ENCODE measurements at regions not wholly inside any gene's neighbourhood (a gene's known extent, or its start where the extent isn't known, plus 50 kb on each side); places are given as distances from the start of the nearest gene placed in this dataset.

- Histone ChIP-seq H3K36me3 (ENCODE audit: low read depth, missing control alignments) (no peaks in the 10 kb centered on the region), H3K4me1 (no peaks in the 10 kb centered on the region), H3K27me3 (no peaks in the 10 kb centered on the region), H3K9me3 (no peaks in the 10 kb centered on the region), H3K4me3 (no peak overlapping the region), H3K27ac (no peak overlapping the region)
- no peak for DNase-seq
- TF ChIP-seq, protein P1, sequence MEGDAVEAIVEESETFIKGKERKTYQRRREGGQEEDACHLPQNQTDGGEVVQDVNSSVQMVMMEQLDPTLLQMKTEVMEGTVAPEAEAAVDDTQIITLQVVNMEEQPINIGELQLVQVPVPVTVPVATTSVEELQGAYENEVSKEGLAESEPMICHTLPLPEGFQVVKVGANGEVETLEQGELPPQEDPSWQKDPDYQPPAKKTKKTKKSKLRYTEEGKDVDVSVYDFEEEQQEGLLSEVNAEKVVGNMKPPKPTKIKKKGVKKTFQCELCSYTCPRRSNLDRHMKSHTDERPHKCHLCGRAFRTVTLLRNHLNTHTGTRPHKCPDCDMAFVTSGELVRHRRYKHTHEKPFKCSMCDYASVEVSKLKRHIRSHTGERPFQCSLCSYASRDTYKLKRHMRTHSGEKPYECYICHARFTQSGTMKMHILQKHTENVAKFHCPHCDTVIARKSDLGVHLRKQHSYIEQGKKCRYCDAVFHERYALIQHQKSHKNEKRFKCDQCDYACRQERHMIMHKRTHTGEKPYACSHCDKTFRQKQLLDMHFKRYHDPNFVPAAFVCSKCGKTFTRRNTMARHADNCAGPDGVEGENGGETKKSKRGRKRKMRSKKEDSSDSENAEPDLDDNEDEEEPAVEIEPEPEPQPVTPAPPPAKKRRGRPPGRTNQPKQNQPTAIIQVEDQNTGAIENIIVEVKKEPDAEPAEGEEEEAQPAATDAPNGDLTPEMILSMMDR (IDR thresholded peaks at IDR 0.05), result no peak
- no peak for TF ChIP-seq POLR2A (IDR thresholded peaks at IDR 0.05)
- intact Hi-C loops (cut with DNase I; ENCODE audit: low total_unique reads), result no loop called here
- WGBS, 2 donors, result 72 to 76% methylated on average over 7 of the region's 7 CpGs
Observed at GRCh38 chr3:135576751-135577150, 388.8 kb upstream of the PPP2R3A start.

DNA sequence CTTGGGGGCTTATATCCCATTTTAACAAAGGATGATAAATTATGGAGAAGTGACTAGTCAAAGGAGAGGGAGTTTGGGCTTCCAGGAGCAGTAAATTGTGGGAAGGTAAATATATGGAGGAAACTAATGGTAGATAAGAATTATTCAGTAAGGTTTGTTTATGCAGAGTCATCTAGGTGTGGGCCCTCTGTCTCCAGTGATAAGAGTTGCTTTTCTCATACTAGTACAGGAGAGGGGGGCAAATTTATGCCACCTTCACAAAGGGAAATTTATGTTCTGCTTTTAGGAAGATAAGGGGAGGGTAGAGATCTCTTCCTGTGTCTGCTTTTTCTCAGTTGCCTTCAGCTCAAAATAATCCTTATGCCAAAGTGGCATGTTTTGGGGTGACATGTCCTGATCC, 383.7 kb upstream of the PPP2R3A start:
- Histone ChIP-seq H3K4me1 (no peaks in the 10 kb centered on the region), H3K4me3 (no peak overlapping the region), H3K36me3 (ENCODE audit: low read depth, missing control alignments) (no peaks in the 10 kb centered on the region), H3K27me3 (no peaks in the 10 kb centered on the region), H3K27ac (no peak overlapping the region), H3K9me3 (no peaks in the 10 kb centered on the region)
- DNase-seq, result no peak
- TF ChIP-seq POLR2A (IDR thresholded peaks at IDR 0.05), result no peak
- TF ChIP-seq, protein P1 (IDR thresholded peaks at IDR 0.05), result no peak
- intact Hi-C loops (cut with DNase I; ENCODE audit: low total_unique reads), result no loop called here

DNA sequence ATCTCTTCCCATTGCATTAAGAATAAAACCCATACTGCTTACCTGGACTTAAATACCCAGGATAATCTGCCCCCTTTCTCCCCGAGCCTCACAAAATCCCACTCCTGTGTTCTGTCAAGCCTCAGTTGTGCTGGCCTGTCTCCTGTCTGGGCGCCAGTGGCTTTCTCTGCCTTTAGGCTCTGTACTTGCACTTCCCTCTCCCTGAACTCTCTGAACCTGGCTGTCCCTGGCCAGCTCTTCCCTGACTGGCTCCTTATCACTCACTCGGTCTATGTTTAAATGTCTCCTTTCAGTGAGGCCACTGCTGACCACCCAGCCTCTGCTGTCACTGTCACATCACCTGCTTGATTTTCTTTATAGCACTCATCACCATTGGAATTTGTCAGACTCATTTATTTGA, 382.7 kb upstream of the PPP2R3A start:
- WGBS, 2 donors, result 69 to 73% methylated on average over 3 of the region's 3 CpGs

DNA sequence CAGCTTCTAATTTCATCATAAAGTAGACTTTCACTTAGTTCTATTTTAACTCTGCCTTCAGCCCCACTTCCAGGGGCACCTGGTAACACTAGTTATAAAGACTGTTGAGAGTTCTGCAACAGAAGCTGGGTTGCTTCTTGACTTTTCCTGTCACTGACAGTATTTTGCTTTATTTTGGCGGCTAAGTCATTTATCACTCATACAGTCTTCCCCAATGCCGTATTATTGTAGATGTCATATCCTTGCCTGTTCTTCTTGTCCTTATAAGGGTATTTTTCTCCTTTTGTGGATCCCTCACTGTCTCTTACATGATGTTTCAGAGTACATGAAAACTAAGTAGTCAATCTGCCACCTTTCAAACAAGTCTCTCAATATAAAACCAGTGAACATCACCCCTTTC, 369.0 kb upstream of the PPP2R3A start:
- H3K4me3 ChIP-seq, result no peak overlapping the region
- TF ChIP-seq, protein P1 (IDR thresholded peaks at IDR 0.05), result no peak
- no peak for TF ChIP-seq POLR2A (IDR thresholded peaks at IDR 0.05)
- H3K4me1 ChIP-seq, result no peaks in the 10 kb centered on the region
- no peaks in the 10 kb centered on the region for H3K27me3 ChIP-seq
- no peaks in the 10 kb centered on the region for H3K36me3 ChIP-seq (ENCODE audit: low read depth, missing control alignments)
- H3K27ac ChIP-seq, result no peak overlapping the region
- intact Hi-C loops (cut with DNase I; ENCODE audit: low total_unique reads), result no loop called here
- no peaks in the 10 kb centered on the region for H3K9me3 ChIP-seq
- DNase-seq, result no peak
- 87 to 91% methylated on average over 2 of the region's 2 CpGs for WGBS, 2 donors

More for the DNA sequence above, 382.7 kb upstream of the PPP2R3A start:
- TF ChIP-seq POLR2A (IDR thresholded peaks at IDR 0.05), result no peak
- TF ChIP-seq, protein P1 (IDR thresholded peaks at IDR 0.05), result no peak
- no peaks in the 10 kb centered on the region for H3K4me1 ChIP-seq
- H3K4me3 ChIP-seq, result no peak overlapping the region
- H3K27ac ChIP-seq, result no peak overlapping the region
- H3K36me3 ChIP-seq (ENCODE audit: low read depth, missing control alignments), result no peaks in the 10 kb centered on the region
- intact Hi-C loops (cut with DNase I; ENCODE audit: low total_unique reads), result no loop called here
- H3K27me3 ChIP-seq, result no peaks in the 10 kb centered on the region
- H3K9me3 ChIP-seq, result no peaks in the 10 kb centered on the region
- DNase-seq, result no peak

DNA sequence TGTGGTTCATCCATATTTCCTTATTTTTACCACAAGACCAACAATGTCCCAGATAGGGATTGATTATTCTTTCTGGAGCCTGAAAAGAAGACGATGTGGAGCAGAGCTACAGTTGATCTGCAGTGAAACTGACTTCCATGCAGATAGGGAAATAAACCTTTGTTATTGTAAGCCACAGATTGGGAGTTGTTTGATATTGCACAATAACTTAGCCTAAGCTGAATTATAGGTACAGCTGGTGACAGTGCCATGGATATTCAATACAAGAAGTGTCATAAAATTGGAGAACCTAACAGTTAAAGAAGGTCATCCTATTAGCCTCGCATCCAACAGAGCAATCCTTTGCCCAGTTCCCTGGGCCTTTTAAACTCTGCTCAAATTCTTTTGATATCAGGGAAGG, 367.7 kb upstream of the PPP2R3A start:
- intact Hi-C loops (cut with DNase I; ENCODE audit: low total_unique reads), result no loop called here
- 77 to 78% methylated on average over 2 of the region's 2 CpGs for WGBS, 2 donors
- Histone ChIP-seq H3K4me1 (no peaks in the 10 kb centered on the region), H3K36me3 (ENCODE audit: low read depth, missing control alignments) (no peaks in the 10 kb centered on the region), H3K27ac (no peak overlapping the region), H3K27me3 (no peaks in the 10 kb centered on the region), H3K4me3 (no peak overlapping the region), H3K9me3 (no peaks in the 10 kb centered on the region)
- no peak for DNase-seq
- TF ChIP-seq POLR2A (IDR thresholded peaks at IDR 0.05), result no peak
- TF ChIP-seq, protein P1 (IDR thresholded peaks at IDR 0.05), result no peak
